SJSA1 (cell line): ENCODE measurements at regions not wholly inside any gene's neighbourhood (a gene's known extent, or its start where the extent isn't known, plus 50 kb on each side); places are given as distances from the start of the nearest gene placed in this dataset.
"Not testable (repeated sequence)": the region's sequence is repeated elsewhere in the genome, so short reads cannot be mapped to it uniquely, and the experiment has no call there.

Experiments
- DNase-seq, 2 experiments: peaks; one replicate each; pipeline ENCODE4 v3.0.0-alpha.2; 2015 to 2020; ENCODE audit warnings: low spot score in 2 of 2, low read depth in 1 of 2
- H3K27ac ChIP-seq: fragments of 250-450 bp; sonication (Bioruptor Pico); 2 replicates; pipeline ENCODE4 v1.5.1; 2020; ENCODE audit warnings: mild to moderate bottlenecking, moderate library complexity
- H3K27me3 ChIP-seq: fragments of 250-450 bp; sonication (Bioruptor Pico); replicated peaks from 2 replicates; pipeline ENCODE4 v1.5.1; 2020; ENCODE audit warnings: mild to moderate bottlenecking, moderate library complexity
- H3K36me3 ChIP-seq: fragments of 250-450 bp; sonication (Bioruptor Pico); 2 replicates; pipeline ENCODE4 v1.5.1; 2020; ENCODE audit warnings: mild to moderate bottlenecking
- H3K4me1 ChIP-seq: fragments of 250-450 bp; sonication (Bioruptor Pico); replicated peaks from 2 replicates; pipeline ENCODE4 v1.6.1; 2021; ENCODE audit warnings: mild to moderate bottlenecking
- H3K4me3 ChIP-seq: fragments of 250-450 bp; sonication (Bioruptor Pico); 2 replicates; pipeline ENCODE4 v1.5.1; 2020; ENCODE audit warnings: mild to moderate bottlenecking
- H3K9me3 ChIP-seq: fragments of 250-450 bp; sonication (Bioruptor Pico); replicated peaks from 2 replicates; pipeline ENCODE4 v1.5.1; 2020; ENCODE audit warnings: mild to moderate bottlenecking

DNA sequence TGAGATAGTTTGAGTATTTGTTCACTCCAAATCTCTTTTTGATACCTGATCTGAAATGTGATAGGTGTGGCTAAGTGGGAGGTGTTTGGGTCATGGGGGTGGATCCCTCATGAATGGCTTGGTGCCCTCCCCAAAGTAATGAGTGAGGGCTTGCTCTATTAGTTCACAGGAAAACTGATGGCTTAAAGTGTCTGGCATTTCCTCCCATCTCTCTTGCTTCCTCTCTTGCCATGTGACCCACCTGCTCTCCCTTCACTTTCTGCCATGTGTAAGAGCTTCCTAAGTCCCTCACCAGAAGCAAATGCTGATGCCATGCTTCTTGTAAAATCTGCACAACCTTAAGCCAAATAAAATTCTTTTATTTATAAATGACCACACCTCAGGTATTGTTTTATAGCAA lies 61.1 kb downstream of the MAD2L1 start:
- no peak overlapping the region for H3K4me3 ChIP-seq
- H3K9me3 ChIP-seq = no peaks in the 10 kb centered on the region
- H3K27me3 ChIP-seq = no peaks in the 10 kb centered on the region
- no peaks in the 10 kb centered on the region for H3K4me1 ChIP-seq
- no peak for DNase-seq
- no peaks in the 10 kb centered on the region for H3K36me3 ChIP-seq
- no peak overlapping the region for H3K27ac ChIP-seq

GRCh38 chr4:120005076-120005475 lies 61.6 kb downstream of the MAD2L1 start:
- Histone ChIP-seq H3K4me1 (no peaks in the 10 kb centered on the region), H3K4me3 (no peak overlapping the region), H3K27ac (no peak overlapping the region), H3K9me3 (no peaks in the 10 kb centered on the region), H3K27me3 (no peaks in the 10 kb centered on the region), H3K36me3 (no peaks in the 10 kb centered on the region)
- DNase-seq = no peak

- H3K9me3 ChIP-seq = no peaks in the 10 kb centered on the region
- H3K4me1 ChIP-seq = no peaks in the 10 kb centered on the region
- H3K27ac ChIP-seq = no peak overlapping the region
- no peak for DNase-seq
- H3K27me3 ChIP-seq = no peaks in the 10 kb centered on the region
- no peaks in the 10 kb centered on the region for H3K36me3 ChIP-seq
- H3K4me3 ChIP-seq = no peak overlapping the region
Observed at GRCh38 chr4:120004054-120004453, 62.6 kb downstream of the MAD2L1 start.

DNA sequence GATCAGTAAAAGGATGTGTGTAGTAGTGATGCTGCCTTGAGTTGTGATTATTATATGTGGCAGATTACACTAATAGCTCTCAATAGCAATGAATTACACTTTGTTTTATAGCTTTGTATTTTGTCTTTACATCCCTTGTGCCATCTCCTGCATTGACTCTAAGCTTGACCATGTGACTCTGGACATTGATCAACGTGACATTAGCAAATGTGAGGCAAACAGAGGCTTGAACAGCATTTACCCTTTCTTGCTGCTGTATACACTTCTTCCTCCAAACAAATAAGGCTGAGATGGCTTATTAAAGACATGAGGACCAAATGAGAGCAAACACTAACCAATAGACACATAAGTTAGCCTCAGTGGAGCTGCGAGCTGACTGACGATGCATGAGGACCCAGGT lies 63.5 kb downstream of the MAD2L1 start:
- H3K36me3 ChIP-seq = no peaks in the 10 kb centered on the region
- no peaks in the 10 kb centered on the region for H3K4me1 ChIP-seq
- no peaks in the 10 kb centered on the region for H3K27me3 ChIP-seq
- H3K4me3 ChIP-seq = no peak overlapping the region
- DNase-seq = no peak
- H3K27ac ChIP-seq = no peak overlapping the region
- H3K9me3 ChIP-seq = no peaks in the 10 kb centered on the region

DNA sequence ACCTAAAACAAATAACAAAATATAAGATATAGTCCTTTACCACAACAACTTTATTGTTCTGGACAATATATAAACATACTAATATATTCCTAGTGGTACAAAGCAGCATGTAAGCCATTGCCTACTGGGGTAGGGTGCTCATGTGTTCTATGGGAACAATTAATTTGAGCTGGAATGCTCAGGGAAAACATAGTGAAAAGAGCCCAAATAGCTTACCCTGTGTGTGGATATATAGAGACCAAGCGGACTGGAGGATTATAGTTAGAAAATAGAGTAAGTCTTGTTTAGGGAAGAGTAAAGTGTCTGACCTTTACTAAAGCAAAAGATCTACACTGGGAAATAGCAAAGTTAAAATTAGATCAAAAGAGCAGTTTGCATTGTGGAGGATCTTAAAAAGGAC lies 64.8 kb downstream of the MAD2L1 start:
- no peak for DNase-seq
- Histone ChIP-seq H3K9me3 (no peaks in the 10 kb centered on the region), H3K4me1 (no peaks in the 10 kb centered on the region), H3K27me3 (no peaks in the 10 kb centered on the region), H3K36me3 (no peaks in the 10 kb centered on the region), H3K27ac (no peak overlapping the region), H3K4me3 (no peak overlapping the region)

DNA sequence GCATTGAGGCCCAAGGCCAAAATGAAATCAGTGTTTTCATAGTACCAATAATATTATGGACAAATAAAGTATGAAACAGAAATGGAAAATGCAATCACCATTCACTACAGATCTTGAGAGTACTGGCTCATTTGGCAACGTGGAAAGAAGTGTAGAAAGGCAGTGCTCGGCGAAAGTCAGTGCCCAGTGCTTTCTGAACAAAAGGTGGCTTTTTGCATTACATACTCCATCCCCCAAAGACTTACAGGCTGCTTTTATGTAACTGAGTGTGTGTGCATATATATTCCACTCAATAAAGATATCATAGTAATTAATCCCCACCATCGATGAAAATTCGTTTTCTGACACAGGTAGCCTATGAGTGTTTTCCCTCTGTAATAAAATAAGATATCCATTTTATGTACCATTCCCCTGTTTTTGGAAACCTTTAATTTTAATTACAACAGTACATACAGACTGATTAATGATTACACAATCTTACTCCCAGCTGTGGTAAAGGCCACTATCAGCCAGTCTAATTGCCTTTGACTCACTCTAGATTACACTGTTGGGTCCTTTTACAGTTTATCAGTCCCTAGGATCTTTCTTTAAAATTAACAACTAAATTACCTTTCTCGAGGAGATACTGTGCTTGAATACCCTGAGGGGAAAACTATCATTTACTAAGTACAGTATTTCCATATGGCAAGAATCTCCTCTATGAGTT lies 65.9 kb downstream of the MAD2L1 start:
- no peak for DNase-seq
- H3K27ac ChIP-seq = no peak overlapping the region
- H3K9me3 ChIP-seq = no peaks in the 10 kb centered on the region
- no peaks in the 10 kb centered on the region for H3K27me3 ChIP-seq
- H3K4me1 ChIP-seq = no peaks in the 10 kb centered on the region
- H3K4me3 ChIP-seq = no peak overlapping the region
- H3K36me3 ChIP-seq = no peaks in the 10 kb centered on the region

DNA sequence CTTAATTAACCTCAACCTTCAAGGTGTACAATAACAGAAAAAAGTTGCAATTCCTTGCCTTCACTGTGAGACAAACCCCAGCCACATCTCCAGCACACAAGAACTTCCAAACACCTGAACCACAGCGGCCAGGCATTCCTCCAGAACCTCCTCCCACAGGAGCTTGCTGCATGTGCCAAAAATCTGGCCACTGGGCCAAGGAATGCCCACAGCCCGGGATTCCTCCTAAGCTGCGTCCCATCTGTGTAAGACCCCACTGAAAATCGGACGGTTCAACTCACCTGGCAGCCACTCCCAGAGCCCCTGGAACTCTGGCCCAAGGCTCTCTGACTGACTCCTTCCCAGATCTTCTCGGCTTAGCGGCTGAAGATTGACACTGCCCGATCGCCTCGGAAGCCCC lies 70.6 kb downstream of the MAD2L1 start:
- not testable (repeated sequence) for H3K4me1 ChIP-seq, H3K27me3 ChIP-seq, H3K9me3 ChIP-seq, DNase-seq, H3K4me3 ChIP-seq, H3K36me3 ChIP-seq, H3K27ac ChIP-seq

DNA sequence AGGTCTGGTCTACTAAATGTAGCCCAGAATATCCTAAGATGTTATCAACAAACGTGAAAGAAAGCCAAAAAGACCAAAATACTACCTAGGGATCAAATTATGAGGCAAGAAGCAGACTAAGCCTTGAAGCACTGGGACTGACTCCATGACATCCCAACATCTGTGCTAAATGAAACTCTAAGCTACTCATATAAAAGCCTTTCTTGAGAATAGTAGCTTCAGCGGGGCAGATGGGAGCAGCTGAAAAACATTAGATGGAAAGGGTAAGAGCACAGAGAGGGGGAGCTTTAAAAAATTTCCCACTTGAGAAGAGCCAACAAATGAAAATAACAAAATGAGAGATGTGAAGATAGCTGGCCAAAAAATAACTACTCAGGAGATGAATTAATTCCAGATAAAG lies 81.7 kb downstream of the MAD2L1 start:
- Histone ChIP-seq H3K27me3 (no peaks in the 10 kb centered on the region), H3K4me3 (no peak overlapping the region), H3K9me3 (no peaks in the 10 kb centered on the region), H3K36me3 (no peaks in the 10 kb centered on the region), H3K27ac (no peak overlapping the region), H3K4me1 (no peaks in the 10 kb centered on the region)
- DNase-seq = no peak

DNA sequence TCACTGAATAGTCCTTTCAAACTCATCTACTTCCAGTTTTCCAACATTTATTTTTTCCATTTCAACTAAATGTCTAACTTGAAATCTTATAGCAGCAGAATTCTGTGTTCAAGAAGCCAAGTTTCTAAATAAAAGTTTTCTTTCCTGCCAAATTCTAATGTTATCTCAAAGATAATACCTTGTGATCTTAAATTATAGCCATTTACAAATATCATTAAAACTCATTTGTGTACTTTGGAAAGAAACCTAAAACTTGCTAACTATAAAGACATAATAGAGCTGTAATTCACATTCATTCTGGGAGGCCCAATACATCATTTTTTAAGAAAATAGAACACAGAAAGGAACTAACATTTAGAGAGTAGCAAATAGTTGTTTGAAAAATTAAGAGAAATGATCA lies 83.9 kb downstream of the MAD2L1 start:
- H3K36me3 ChIP-seq = no peaks in the 10 kb centered on the region
- no peak for DNase-seq
- no peak overlapping the region for H3K4me3 ChIP-seq
- no peak overlapping the region for H3K27ac ChIP-seq
- H3K27me3 ChIP-seq = no peaks in the 10 kb centered on the region
- H3K4me1 ChIP-seq = no peaks in the 10 kb centered on the region
- H3K9me3 ChIP-seq = no peaks in the 10 kb centered on the region

- no peaks in the 10 kb centered on the region for H3K36me3 ChIP-seq
- no peak for DNase-seq
- H3K4me3 ChIP-seq = no peak overlapping the region
- no peaks in the 10 kb centered on the region for H3K27me3 ChIP-seq
- H3K27ac ChIP-seq = no peak overlapping the region
- H3K4me1 ChIP-seq = no peaks in the 10 kb centered on the region
- H3K9me3 ChIP-seq = no peaks in the 10 kb centered on the region
Observed at GRCh38 chr4:119980456-119980855, 86.2 kb downstream of the MAD2L1 start.

DNA sequence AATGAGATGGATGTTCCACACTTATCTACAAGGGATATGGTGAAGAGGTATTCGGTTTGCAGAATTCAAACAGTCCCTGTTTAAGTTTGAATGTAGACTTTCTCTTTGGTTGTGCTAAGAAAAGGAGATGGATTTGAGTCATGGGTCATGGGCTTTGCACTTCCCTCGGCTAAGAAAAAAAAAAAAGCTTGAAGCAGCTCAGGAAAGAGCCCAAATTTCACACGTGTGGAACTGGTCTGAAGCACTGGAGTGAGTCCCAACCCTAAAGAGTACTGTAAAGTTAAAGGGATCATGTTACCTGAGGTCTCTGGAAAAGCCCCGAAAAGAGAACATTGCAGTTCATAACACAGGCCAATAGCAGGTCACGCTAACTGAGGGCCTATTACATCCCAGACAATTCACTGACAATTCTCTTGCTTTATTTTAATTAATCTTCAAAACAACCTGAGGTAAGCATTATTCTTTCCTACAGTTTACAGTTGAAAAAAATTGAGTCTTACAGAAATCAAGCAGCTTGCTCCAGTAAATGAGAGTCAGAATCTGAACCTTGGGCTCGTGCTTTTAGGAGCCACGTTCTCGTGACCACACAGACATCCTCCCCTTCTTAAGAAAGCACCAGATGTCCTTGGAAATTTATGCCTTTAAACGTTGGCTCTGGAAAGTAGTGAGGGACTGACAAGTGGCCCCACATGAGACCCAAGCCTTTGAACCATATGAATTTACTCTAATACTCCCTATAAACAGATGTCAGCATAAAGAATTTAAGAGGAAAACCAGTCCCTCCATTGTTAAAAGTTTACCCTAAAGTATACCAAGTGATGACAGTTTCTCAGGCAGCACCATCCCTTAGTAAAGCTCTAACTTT lies 89.3 kb downstream of the MAD2L1 start:
- DNase-seq = no peak
- no peak overlapping the region for H3K4me3 ChIP-seq
- no peaks in the 10 kb centered on the region for H3K4me1 ChIP-seq
- 0 out of 2 replicates have a peak, but pooled peaks cover 2% of the 10 kb centered on the region for H3K27me3 ChIP-seq
- no peaks in the 10 kb centered on the region for H3K9me3 ChIP-seq
- H3K27ac ChIP-seq = no peak overlapping the region
- H3K36me3 ChIP-seq = no peaks in the 10 kb centered on the region

GRCh38 chr4:119971431-119972084 lies 95.1 kb downstream of the MAD2L1 start:
- Histone ChIP-seq H3K4me3 (no peak overlapping the region), H3K9me3 (no peaks in the 10 kb centered on the region), H3K4me1 (no peaks in the 10 kb centered on the region), H3K27me3 (0 out of 2 replicates have a peak, but pooled peaks cover 2% of the 10 kb centered on the region), H3K36me3 (no peaks in the 10 kb centered on the region), H3K27ac (no peak overlapping the region)
- DNase-seq = no peak

- Histone ChIP-seq H3K4me3 (no peak overlapping the region), H3K36me3 (no peaks in the 10 kb centered on the region), H3K27me3 (no peaks in the 10 kb centered on the region), H3K4me1 (no peaks in the 10 kb centered on the region), H3K27ac (no peak overlapping the region), H3K9me3 (no peaks in the 10 kb centered on the region)
- DNase-seq = no peak
Observed at GRCh38 chr4:119962631-119963030, 104.0 kb downstream of the MAD2L1 start.

DNA sequence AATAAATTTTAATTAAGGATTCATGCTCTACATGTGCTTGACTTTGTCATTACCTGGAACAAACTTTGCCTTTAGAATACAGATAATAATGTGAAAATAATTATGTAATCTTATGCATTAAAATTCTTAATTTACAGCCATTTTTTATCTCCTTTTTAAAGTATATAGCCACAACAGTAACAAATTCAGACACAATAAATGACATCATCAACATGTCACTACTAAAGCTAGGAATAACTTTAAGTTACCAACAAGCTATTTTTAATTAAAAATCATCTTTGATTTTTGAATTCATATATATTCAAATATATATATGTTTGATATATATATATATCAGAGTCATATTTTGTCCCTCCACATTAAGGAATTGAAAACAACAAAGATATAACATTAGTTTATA lies 107.7 kb downstream of the MAD2L1 start:
- Histone ChIP-seq H3K27ac (no peak overlapping the region), H3K27me3 (no peaks in the 10 kb centered on the region), H3K9me3 (no peaks in the 10 kb centered on the region), H3K36me3 (no peaks in the 10 kb centered on the region), H3K4me1 (no peaks in the 10 kb centered on the region), H3K4me3 (no peak overlapping the region)
- DNase-seq = no peak
